Ishikawa (cell line): ENCODE measurements at regions not wholly inside any gene's neighbourhood (a gene's known extent, or its start where the extent isn't known, plus 50 kb on each side); places are given as distances from the start of the nearest gene placed in this dataset.

Source experiments
- CEBPB ChIP-seq: IDR thresholded peaks from 2 replicates; pipeline ENCODE4 v1.6.1; 2012
- CREB1 ChIP-seq: IDR thresholded peaks from 2 replicates; pipeline ENCODE4 v1.6.1; 2012; ENCODE audit warnings: low read depth
- EGR1 ChIP-seq: IDR thresholded peaks from 2 replicates; pipeline ENCODE4 v1.6.1; 2012
- EP300 ChIP-seq: IDR thresholded peaks from 2 replicates; pipeline ENCODE4 v1.6.1; 2012; ENCODE audit warnings: borderline replicate concordance
- FOXM1 ChIP-seq: IDR thresholded peaks from 2 replicates; pipeline ENCODE4 v1.6.1; 2012; ENCODE audit warnings: low read depth, borderline replicate concordance
- MAX ChIP-seq: IDR thresholded peaks from 2 replicates; pipeline ENCODE4 v1.6.1; 2012
- NFIC ChIP-seq: IDR thresholded peaks from 2 replicates; pipeline ENCODE4 v1.6.1; 2012
- RAD21 ChIP-seq: IDR thresholded peaks from 2 replicates; pipeline ENCODE4 v1.6.1; 2012; ENCODE audit warnings: low read depth
- REST ChIP-seq: IDR thresholded peaks from 2 replicates; pipeline ENCODE4 v1.6.1; 2012; ENCODE audit warnings: low read depth, mild to moderate bottlenecking
- TAF1 ChIP-seq: IDR thresholded peaks from 2 replicates; pipeline ENCODE4 v1.6.1; 2012; ENCODE audit warnings: low read depth, mild to moderate bottlenecking
- TCF12 ChIP-seq: IDR thresholded peaks from 2 replicates; pipeline ENCODE4 v1.6.1; 2012; ENCODE audit warnings: low read depth
- TEAD4 ChIP-seq: IDR thresholded peaks from 2 replicates; pipeline ENCODE4 v1.6.1; 2012
- USF1 ChIP-seq: IDR thresholded peaks from 2 replicates; pipeline ENCODE4 v1.6.1; 2012
- YY1 ChIP-seq: IDR thresholded peaks from 2 replicates; pipeline ENCODE4 v1.6.1; 2012; ENCODE audit warnings: low read depth
- ZBTB7A ChIP-seq: IDR thresholded peaks from 2 replicates; pipeline ENCODE4 v1.6.1; 2012; ENCODE audit warnings: low read depth

- TF ChIP-seq NFIC: no peak
- TF ChIP-seq RAD21: no peak
- no peak for TF ChIP-seq ZBTB7A
- no peak for TF ChIP-seq MAX
- no peak for TF ChIP-seq REST
- no peak for TF ChIP-seq CREB1
- no peak for TF ChIP-seq TAF1
- TF ChIP-seq EGR1: no peak
- no peak for TF ChIP-seq TCF12
- no peak for TF ChIP-seq EP300
- no peak for TF ChIP-seq CEBPB
- no peak for TF ChIP-seq YY1
- TF ChIP-seq USF1: no peak
- TF ChIP-seq TEAD4: no peak
- TF ChIP-seq FOXM1: no peak
Observed at GRCh38 chr4:63315651-63316050, 1093.6 kb downstream of the TECRL start.

- no peak for TF ChIP-seq TAF1
Observed at GRCh38 chr4:63308697-63309096, 1100.6 kb downstream of the TECRL start.

- TF ChIP-seq REST: no peak
- no peak for TF ChIP-seq TAF1
- no peak for TF ChIP-seq EP300
- TF ChIP-seq TEAD4: no peak
- TF ChIP-seq MAX: no peak
- TF ChIP-seq USF1: no peak
- no peak for TF ChIP-seq ZBTB7A
- no peak for TF ChIP-seq CREB1
- TF ChIP-seq CEBPB: no peak
- TF ChIP-seq YY1: no peak
- no peak for TF ChIP-seq RAD21
- no peak for TF ChIP-seq EGR1
- no peak for TF ChIP-seq NFIC
- TF ChIP-seq TCF12: no peak
- no peak for TF ChIP-seq FOXM1
Observed at GRCh38 chr4:63302792-63303191, 1106.5 kb downstream of the TECRL start.

- TF ChIP-seq RAD21 (no peak), TAF1 (no peak), REST (no peak), CREB1 (no peak), NFIC (no peak), EP300 (no peak), FOXM1 (no peak), CEBPB (no peak), MAX (no peak), TCF12 (no peak), TEAD4 (no peak), EGR1 (no peak), ZBTB7A (no peak), YY1 (no peak), USF1 (no peak)
Observed at GRCh38 chr4:63302078-63302477, 1107.2 kb downstream of the TECRL start.
